ENCODE measurements at regions not wholly inside any gene's neighbourhood (a gene's known extent, or its start where the extent isn't known, plus 50 kb on each side); places are given as distances from the start of the nearest gene placed in this dataset.

DNA sequence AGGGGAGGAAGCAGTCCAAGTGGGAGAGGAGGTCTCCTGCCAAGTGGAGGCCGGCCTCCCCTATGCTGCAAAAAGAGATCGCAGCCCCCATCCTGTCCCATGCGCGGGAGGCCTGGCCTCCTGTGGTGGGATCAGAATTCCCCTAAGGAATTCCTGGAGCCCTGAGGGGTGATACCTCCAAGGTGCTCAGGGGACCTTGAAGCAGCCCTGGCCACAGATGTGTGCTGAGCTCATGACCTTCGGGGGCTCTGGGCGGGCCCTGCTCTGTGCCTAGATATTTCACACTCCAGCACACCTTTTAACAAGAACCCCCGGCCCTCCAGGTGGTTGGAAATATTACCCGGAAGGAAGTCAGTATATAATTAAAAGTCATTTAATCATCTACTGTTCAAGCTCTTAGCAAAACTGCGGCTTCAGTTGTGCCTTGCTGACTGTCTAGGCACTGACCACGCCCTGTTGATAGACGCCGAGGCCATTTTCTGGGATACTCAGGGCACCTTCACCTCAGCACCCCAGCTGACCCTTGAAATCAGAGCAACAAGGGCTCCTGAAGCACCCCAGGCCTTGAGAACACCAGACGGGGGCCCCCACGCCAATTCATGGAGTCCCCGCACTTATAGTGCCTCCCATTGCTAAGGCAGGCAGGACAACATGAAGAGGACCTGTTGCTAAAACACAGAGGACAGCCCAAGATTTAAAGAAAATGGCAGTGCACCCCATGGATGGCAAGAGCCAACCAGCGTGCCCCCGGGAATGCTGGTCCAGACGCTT, 119.1 kb downstream of the NDUFA10 start:
- no peak for DNase-seq

DNA sequence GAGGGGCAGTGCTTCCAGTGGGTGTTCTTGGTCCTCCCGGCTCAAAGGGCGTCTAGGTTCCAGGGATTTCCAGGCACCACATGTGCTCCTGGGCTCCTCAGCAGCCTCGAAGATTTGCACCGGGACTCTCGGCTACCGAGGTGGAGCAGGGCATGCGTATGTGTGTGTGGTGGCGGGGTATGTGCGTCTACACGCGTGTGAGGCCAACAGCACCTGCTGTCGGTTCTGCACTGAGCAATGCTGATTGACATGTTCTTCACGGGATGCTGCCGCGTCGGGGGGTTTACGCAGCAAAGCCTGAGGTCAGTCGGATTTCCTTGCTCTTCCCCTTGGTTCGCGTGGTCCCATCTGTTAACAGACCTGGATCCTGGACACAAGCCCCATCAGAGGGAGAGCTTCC, 119.8 kb downstream of the NDUFA10 start:
- no peak for DNase-seq

DNA sequence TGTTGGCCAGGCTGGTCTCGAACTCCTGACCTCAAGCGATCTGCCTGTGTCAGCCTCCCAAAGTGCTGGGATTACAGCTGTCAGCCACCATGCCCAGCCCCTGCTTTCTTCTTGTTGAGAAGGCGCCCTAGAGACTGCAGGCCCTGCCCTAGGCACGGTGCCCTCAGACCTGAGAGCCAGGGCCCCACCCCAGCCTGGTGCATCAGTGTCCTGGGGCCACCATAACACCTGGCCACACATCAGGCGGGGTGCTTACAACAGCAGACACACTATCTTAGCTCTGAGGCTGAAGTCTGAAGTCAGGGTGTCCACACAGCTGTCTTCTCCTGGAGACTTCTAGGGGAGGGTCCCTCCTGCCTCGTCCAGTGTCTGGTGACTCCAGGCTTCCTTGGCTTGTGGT, 120.6 kb downstream of the NDUFA10 start:
- no peak for DNase-seq

- DNase-seq = no peak
Measured at GRCh38 chr2:239903803-239904202, 121.3 kb downstream of the NDUFA10 start.

GRCh38 chr2:239903210-239903609, 121.9 kb downstream of the NDUFA10 start:
- DNase-seq = no peak

GRCh38 chr2:239902749-239903201, 122.4 kb downstream of the NDUFA10 start:
- no peak for DNase-seq

- DNase-seq = no peak
Measured at GRCh38 chr2:239898292-239898925, 126.7 kb downstream of the NDUFA10 start.

- no peak for DNase-seq
Measured at GRCh38 chr2:239897596-239898235, 127.4 kb downstream of the NDUFA10 start.

DNA sequence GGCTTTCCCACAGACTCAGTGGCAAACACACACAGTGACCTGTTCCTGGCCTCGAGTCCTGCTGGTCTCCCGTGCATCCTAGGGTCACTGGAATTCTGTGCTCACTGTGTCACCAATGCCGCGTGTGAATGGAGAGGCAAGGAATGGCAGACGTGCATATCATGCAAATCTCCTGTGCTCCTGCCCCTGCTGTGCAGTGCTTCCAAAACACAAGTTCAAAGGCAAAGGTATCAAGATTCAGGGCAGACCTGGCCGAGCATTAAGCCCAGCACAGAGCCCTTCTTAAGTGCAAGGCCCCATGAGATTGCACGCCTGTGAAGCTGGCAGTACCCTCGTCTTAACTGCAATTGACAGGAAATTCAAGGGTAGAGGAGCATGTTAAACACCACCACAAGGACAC, 129.1 kb downstream of the NDUFA10 start:
- DNase-seq = no peak

DNA sequence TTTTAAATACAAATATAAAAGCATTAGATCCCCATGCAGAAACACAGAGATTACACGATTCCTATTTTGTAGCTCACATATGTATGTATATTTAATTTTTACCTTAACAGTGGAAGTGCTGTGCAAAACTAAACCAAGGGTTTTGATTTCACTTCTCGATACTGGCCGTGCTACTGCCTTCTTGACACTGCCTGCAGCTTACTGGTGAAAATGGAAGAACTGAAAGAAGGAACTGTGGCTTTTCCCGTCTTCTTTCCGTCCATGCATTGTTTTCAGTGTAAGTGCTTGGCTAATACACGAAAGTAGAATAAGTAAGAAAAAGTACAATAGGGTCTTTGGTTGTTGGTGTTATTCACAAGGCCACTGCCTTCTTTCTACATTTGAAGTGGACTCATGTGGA, 129.5 kb downstream of the NDUFA10 start:
- no peak for DNase-seq

DNA sequence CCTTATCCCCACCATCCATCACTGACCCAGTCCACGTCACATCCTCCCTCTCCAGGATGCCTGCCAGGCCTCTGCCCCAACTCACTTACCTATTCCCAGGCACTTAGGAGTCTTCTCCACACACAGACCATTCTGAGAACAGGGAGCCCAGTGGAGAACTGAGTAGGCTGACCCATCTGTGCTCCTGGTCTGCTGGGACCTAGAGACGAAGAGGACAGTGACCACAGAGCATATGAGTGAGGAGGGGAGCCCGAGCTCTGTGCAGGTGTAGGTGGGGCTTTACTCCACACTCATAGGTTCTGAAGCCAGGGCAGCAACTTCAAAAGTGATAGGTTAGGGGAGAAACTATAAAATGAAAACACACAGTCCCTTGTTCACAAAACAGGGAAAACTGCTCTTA, 130.0 kb downstream of the NDUFA10 start:
- no peak for DNase-seq

DNA sequence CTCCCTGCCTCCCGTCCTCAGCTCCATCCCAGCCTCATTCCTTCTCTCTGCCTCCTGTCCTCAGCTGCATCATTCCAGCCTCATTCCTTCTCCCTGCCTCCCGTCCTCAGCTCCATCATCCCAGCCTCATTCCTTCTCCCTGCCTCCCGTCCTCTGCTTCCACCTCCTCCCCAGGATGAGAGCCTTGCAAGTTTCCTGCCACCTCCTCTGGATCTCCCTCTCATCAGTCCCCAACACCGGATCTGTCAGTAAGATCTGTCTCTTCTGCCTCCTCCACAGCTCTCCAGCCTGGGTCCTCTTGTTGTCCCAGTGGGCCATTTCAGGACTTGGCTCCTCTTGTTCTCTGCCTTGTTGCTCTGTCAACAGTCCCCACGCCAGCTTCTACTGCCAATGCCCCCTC, 130.9 kb downstream of the NDUFA10 start:
- DNase-seq = no peak

- no peak for DNase-seq
Measured at GRCh38 chr2:239893236-239893515, 132.0 kb downstream of the NDUFA10 start.

DNA sequence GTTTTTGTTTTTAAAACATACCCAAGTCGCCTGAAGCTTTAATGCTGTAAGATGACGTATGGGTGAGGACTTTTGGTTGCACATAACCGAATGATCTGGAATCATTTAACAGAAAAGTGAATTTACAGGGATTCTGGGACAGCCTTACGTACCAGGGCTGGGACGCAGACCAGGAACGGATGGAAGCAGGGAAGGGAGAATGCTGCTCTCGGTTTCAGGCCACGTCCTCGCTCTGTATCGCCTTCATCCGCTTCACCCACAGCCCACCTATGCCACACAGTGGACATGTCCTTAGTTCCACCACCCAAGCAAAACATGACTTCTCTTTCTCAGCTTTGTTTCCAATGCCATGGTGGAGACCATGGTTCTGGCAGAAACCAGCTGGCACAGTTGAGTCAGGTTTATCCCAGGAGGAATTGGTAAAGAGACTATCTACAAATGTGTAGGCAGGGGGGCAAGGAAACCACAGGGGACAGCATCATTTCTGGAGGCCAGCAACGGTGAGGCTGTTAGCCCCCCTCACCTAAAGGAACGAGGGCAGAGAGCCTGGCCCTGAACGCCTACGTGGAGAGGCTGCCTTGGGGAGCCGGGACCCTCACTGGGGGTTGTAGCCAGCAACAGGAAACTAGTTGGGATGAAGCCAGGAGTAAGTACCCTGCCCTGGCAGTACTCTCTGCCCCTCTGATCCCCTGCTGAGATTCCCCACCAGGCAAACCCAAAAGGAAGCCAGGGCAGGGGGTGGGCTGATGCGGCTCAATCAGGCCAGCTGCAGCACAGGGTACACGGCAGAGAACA, 132.5 kb downstream of the NDUFA10 start:
- DNase-seq = no peak

DNA sequence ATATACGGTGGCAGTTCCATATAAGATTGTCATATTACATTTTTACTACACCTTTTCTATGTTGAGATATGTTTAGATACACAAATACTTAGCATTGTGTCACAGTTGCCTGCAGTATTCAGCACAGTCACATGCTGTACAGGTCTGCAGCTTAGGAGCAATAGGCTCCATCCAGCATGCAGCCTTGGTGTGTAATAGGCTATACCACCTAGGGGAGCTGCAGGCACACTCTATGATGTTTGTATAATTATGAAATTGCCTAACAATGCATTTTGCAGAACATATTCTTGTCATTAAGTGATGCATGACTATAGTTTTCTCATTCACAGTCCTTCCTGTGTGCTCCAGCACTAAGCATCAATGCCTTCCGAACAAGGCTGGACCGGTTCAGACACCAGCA, 133.4 kb downstream of the NDUFA10 start:
- DNase-seq = no peak

DNA sequence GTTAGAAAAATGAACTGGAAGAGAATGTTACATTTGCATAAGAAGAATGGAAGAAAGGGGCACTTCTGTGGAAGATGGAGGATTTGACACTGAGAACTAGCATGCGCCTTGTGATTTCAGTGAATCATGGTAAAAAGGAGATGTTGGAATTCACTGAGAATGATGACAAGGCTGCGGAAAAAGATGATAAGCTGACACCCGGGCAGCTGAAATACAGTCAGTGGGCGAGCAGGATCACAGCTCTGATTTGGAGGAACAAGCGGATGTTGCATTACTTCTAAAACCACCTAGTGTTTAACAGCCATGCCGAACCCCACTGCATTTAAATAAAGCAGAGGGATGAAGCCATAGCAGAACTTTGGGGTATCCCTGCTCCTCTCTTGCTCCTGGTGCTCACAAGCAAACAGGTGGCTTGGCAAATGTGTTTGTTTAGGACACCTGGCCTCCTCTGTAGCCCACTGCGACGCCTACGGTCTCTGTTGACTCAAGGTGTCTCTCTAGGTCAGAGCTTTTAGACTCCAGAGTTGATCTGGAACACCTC, 134.9 kb downstream of the NDUFA10 start:
- no peak for DNase-seq

DNA sequence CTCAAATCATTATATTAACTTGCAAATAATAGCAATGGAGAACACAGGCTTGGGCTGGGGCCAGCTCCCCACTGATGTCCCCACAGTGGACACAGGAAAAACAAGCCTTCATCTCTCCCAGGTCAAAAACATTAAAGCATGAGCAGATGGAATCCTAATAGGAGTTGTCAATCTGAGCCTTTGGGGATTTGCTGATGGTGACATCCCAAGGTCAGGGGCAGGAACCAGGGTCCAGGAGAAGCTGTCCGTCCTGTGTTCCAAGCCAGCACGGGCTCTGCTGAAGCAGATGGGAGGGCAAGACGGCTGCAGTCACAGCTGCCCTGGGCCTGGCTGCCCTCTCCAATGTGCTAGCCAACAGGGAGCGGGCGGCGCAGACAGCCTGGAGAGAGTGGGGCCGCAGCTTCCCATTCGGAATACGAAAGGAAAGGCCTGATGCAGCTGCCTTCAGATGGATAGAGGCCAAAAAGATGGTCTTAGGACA, 135.5 kb downstream of the NDUFA10 start:
- peak in 1 of 2 donors; percentile 9 for DNase-seq

DNA sequence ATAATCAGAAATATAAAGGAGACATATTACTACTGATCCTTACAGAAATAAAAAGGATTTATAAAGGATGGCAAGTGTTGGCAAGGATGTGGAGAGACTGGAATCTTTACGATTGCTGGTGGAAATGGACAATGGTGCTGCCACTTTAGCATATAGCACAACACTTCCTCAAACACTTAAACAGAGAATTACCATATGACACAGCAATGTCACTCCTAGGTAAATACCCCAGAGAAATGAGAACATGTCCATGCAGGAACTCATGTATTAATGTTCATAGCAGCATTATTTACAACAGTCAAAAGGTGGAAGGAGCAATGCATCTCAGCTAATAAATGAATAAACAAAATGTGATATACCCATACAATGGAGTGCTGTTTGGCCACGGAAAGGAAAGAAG, 137.5 kb downstream of the NDUFA10 start:
- DNase-seq = no peak

- DNase-seq = no peak
Measured at GRCh38 chr2:239886781-239887180, 138.4 kb downstream of the NDUFA10 start.

GRCh38 chr2:239884875-239885274, 140.3 kb downstream of the NDUFA10 start:
- no peak for DNase-seq

DNA sequence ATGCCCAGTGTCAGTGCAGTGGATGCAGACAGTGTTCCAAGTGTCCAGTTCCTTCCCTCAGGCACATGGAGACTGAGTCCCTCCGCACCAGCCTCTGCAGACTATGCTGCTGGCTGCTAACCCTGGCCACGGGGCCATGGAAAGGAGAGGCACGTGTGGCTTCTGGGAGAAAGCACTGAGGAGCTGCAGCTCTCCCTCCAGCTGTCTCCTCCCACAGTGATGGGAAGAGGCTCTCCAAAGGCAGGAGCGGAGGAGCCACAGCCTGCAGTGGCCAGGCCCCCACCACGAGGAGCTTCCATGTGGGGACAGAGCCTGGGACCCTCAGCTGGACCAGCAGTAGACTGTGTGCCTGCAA, 141.1 kb downstream of the NDUFA10 start:
- no peak for DNase-seq

GRCh38 chr2:239883326-239884050, 141.7 kb downstream of the NDUFA10 start:
- no peak for DNase-seq

DNA sequence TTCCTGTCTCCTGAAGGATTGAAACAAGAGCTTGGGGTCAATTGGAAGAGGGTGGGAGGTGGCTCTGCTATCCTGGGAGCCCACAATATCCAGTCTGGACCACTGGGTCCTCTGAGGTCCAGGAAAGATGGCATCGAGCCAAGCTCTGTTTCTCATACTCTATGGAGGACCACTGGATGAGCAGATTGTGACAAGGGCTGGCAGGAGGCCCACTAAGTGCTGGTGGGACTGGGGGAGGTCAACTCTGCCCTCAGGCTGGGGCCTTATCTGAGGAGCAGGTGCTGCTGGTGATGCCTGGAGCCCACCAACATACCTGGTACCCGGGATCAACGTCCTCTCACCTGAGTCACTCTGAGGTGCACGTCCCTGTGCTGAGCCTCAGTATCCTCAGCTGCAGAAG, 142.4 kb downstream of the NDUFA10 start:
- DNase-seq = no peak
